ENCODE measurements at regions not wholly inside any gene's neighbourhood (a gene's known extent, or its start where the extent isn't known, plus 50 kb on each side); places are given as distances from the start of the nearest gene placed in this dataset.

GRCh38 chr2:234690569-234691213 lies 193.8 kb upstream of the ARL4C start:
- no peaks in the 10 kb centered on the region; the same call in 1 of the 2 replicates for H3K4me1 ChIP-seq (ENCODE audit: control insufficient read depth, insufficient read depth, low read length)
- no peaks in the 10 kb centered on the region for H3K36me3 ChIP-seq (ENCODE audit: control insufficient read depth in 2 of 2, insufficient read depth in 1 of 2, low read length in 2 of 2)
- H3K4me3 ChIP-seq (ENCODE audit: low read depth, low read length), result no peak overlapping the region
- TF ChIP-seq PRDM6 (tag by site-specific recombination; IDR thresholded peaks at IDR 0.05) (peak; percentile 74), ZNF221 (tag by site-specific recombination; IDR thresholded peaks at IDR 0.05; ENCODE audit: borderline replicate concordance) (no peak), MEIS1 (CRISPR knock-in tag; IDR thresholded peaks at IDR 0.05; ENCODE audit: borderline replicate concordance) (0 out of 2 replicates have a peak, but pooled peaks have one; percentile 34)
- ChIA-PET POLR2A (no interaction called here), CTCF (interaction anchor here (0.6 to 1.4 kb wide), 4 partner anchors 13 to 209 kb away, joined by 3 to 6 read pairs (median 4); no protein-coding TSS in a partner anchor)
- H3K9me3 ChIP-seq (ENCODE audit: control insufficient read depth, insufficient read depth, low read depth, low read length), result no peaks in the 10 kb centered on the region
- H3K27ac ChIP-seq (ENCODE audit: extremely low read depth, low read depth, low read length), result peak overlapping the region; percentile 25; the same call in 1 of the 2 replicates

GRCh38 chr2:234689911-234690379 lies 193.1 kb upstream of the ARL4C start:
- Histone ChIP-seq H3K4me3 (ENCODE audit: low read depth, low read length) (no peak overlapping the region), H3K4me1 (ENCODE audit: control insufficient read depth, insufficient read depth, low read length) (no peaks in the 10 kb centered on the region; the same call in 1 of the 2 replicates), H3K36me3 (ENCODE audit: control insufficient read depth in 2 of 2, insufficient read depth in 1 of 2, low read length in 2 of 2) (no peaks in the 10 kb centered on the region), H3K9me3 (ENCODE audit: control insufficient read depth, insufficient read depth, low read depth, low read length) (no peaks in the 10 kb centered on the region), H3K27ac (ENCODE audit: extremely low read depth, low read depth, low read length) (no peak overlapping the region; the same call in 1 of the 2 replicates)
- TF ChIP-seq ZNF169 (tag by site-specific recombination; IDR thresholded peaks at IDR 0.05) (no peak), ZNF2 (tag by site-specific recombination; IDR thresholded peaks at IDR 0.05) (no peak), YY2 (tag by site-specific recombination; IDR thresholded peaks at IDR 0.05) (no peak), FEZF1 (tag by site-specific recombination; IDR thresholded peaks at IDR 0.05) (no peak), WT1 (tag by site-specific recombination; IDR thresholded peaks at IDR 0.05) (no peak), ZNF341 (tag by site-specific recombination; IDR thresholded peaks at IDR 0.05; ENCODE audit: low read depth) (0 out of 2 replicates have a peak, but pooled peaks have one; percentile 13)
- ChIA-PET CTCF (interaction anchor here (1.4 kb wide), 1 partner anchor 78 kb away, joined by 4 read pairs; no protein-coding TSS in a partner anchor), POLR2A (no interaction called here)

- H3K9me3 ChIP-seq (ENCODE audit: control insufficient read depth, insufficient read depth, low read depth, low read length), result no peaks in the 10 kb centered on the region
- ChIA-PET CTCF (interaction anchor here (0.7 kb wide), 1 partner anchor 16 kb away, joined by 4 read pairs; no protein-coding TSS in a partner anchor), POLR2A (no interaction called here)
- H3K36me3 ChIP-seq (ENCODE audit: control insufficient read depth in 2 of 2, insufficient read depth in 1 of 2, low read length in 2 of 2), result no peaks in the 10 kb centered on the region
- H3K27ac ChIP-seq (ENCODE audit: extremely low read depth, low read depth, low read length), result no peak overlapping the region
- H3K4me1 ChIP-seq (ENCODE audit: control insufficient read depth, insufficient read depth, low read length), result no peaks in the 10 kb centered on the region; the same call in 1 of the 2 replicates
- H3K4me3 ChIP-seq (ENCODE audit: low read depth, low read length), result no peak overlapping the region
- no peak for TF ChIP-seq ZNF114 (tag by site-specific recombination; IDR thresholded peaks at IDR 0.05)
- 0 out of 2 replicates have a peak, but pooled peaks have one; percentile 35 for TF ChIP-seq ATF2 (tag by site-specific recombination; IDR thresholded peaks at IDR 0.05; ENCODE audit: low read depth)
- no peak for TF ChIP-seq REPIN1 (tag by site-specific recombination; IDR thresholded peaks at IDR 0.05; ENCODE audit: low read depth)
- peak; percentile 83 for TF ChIP-seq HIC1 (tag by site-specific recombination; IDR thresholded peaks at IDR 0.05)
- TF ChIP-seq ZNF518A (tag by site-specific recombination; conservative IDR thresholded peaks at IDR 0.05; ENCODE audit: low read depth), result no peak
- no peak for TF ChIP-seq ZNF146 (tag by site-specific recombination; IDR thresholded peaks at IDR 0.05)
- TF ChIP-seq ZNF791 (tag by site-specific recombination; IDR thresholded peaks at IDR 0.05), result no peak
Observed at GRCh38 chr2:234687718-234688475, 191.0 kb upstream of the ARL4C start.

Measured in HEK293 (cell line).